ENCODE measurements at regions not wholly inside any gene's neighbourhood (a gene's known extent, or its start where the extent isn't known, plus 50 kb on each side); places are given as distances from the start of the nearest gene placed in this dataset.

DNA sequence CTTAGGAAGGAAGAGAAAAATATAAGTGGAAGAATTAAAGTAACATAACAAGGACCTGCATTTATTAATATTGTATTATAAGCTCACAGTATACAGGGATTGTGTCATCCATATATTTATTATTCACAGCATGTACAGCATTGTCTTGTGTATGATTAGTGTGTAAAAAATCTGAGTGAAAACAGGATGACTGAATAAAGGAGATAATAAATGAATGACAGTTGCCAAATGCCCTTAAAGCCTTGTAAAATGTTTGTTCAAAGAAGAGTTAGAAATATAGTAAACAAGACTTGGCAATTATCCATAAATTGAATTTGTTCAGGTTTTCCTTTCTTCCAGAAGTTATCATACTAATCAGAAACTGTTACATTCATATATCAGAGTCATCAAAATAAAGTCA is 172.7 kb downstream of the BTC start:
- TF ChIP-seq RAD21 (IDR thresholded peaks at IDR 0.05; ENCODE audit: low read depth): no peak
- TF ChIP-seq, protein P1, sequence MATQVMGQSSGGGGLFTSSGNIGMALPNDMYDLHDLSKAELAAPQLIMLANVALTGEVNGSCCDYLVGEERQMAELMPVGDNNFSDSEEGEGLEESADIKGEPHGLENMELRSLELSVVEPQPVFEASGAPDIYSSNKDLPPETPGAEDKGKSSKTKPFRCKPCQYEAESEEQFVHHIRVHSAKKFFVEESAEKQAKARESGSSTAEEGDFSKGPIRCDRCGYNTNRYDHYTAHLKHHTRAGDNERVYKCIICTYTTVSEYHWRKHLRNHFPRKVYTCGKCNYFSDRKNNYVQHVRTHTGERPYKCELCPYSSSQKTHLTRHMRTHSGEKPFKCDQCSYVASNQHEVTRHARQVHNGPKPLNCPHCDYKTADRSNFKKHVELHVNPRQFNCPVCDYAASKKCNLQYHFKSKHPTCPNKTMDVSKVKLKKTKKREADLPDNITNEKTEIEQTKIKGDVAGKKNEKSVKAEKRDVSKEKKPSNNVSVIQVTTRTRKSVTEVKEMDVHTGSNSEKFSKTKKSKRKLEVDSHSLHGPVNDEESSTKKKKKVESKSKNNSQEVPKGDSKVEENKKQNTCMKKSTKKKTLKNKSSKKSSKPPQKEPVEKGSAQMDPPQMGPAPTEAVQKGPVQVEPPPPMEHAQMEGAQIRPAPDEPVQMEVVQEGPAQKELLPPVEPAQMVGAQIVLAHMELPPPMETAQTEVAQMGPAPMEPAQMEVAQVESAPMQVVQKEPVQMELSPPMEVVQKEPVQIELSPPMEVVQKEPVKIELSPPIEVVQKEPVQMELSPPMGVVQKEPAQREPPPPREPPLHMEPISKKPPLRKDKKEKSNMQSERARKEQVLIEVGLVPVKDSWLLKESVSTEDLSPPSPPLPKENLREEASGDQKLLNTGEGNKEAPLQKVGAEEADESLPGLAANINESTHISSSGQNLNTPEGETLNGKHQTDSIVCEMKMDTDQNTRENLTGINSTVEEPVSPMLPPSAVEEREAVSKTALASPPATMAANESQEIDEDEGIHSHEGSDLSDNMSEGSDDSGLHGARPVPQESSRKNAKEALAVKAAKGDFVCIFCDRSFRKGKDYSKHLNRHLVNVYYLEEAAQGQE (IDR thresholded peaks at IDR 0.05; ENCODE audit: low read depth): no peak
- no peak for TF ChIP-seq EGR1 (IDR thresholded peaks at IDR 0.05)
- no peak for TF ChIP-seq EP300 (IDR thresholded peaks at IDR 0.05; ENCODE audit: borderline replicate concordance)
- TF ChIP-seq YY1 (IDR thresholded peaks at IDR 0.05; ENCODE audit: low read depth): no peak
- no peak for TF ChIP-seq TAF1 (IDR thresholded peaks at IDR 0.05; ENCODE audit: low read depth)

Data from Ishikawa (cell line).